ENCODE measurements at regions not wholly inside any gene's neighbourhood (a gene's known extent, or its start where the extent isn't known, plus 50 kb on each side); places are given as distances from the start of the nearest gene placed in this dataset.

DNA sequence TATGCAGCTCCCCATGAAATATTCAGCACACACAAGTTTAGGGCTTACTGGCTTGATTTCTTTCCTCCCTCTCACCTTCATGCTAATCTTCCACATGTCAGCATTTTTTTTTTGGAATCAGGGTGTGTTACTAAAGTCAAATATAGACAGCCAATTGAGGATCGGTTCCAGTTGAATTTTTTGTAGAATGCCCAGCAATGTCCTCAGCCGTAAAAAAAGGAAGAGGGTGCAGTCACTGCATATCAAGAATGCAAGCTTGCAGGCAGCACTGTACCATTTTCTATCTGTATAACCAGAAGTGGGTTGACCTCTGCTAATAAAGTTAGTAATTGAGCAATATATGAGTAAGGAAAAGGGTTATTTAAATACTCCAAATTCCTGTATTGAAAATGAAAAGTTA, 51.4 kb upstream of the CHMP2B start:
- DNase-seq, result no peak

DNA sequence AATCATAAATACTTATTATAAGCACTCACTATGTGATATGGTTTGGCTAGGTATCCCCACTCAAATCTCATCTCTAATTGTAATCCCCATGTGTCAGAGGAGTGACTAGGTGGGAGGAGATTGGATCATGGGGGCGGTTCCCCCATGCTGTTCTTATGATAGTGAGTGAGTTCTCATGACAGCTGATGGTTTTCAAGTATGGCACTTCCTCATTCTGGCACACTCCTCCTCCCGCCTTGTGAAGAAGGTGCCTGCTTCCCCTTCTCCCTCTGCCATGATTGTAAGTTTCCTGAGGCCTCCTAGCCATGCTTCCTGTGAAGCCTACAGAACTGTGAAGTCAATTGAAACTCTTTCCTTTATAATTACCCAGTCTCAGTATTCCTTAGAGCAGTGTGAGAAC, 53.3 kb upstream of the CHMP2B start:
- no peak for DNase-seq

DNA sequence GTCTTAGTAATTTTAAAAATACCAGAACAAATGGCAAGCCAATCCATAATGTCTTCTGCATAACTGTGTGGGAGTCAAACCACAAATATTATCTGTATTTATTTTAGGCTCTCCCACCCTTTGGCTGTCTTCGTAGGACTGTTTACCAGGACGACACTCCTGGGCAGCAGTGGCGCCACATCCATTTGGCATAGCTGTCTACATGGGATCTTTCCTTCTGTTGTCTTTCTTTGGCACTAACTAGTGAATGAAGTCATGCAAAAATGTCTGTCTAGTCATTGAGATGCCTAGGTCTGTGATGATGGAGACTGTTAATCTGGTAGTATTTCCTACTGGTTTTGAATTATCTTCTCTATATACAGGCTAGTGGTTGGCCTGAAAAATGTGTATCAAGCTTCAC, 54.0 kb upstream of the CHMP2B start:
- DNase-seq, result no peak

DNA sequence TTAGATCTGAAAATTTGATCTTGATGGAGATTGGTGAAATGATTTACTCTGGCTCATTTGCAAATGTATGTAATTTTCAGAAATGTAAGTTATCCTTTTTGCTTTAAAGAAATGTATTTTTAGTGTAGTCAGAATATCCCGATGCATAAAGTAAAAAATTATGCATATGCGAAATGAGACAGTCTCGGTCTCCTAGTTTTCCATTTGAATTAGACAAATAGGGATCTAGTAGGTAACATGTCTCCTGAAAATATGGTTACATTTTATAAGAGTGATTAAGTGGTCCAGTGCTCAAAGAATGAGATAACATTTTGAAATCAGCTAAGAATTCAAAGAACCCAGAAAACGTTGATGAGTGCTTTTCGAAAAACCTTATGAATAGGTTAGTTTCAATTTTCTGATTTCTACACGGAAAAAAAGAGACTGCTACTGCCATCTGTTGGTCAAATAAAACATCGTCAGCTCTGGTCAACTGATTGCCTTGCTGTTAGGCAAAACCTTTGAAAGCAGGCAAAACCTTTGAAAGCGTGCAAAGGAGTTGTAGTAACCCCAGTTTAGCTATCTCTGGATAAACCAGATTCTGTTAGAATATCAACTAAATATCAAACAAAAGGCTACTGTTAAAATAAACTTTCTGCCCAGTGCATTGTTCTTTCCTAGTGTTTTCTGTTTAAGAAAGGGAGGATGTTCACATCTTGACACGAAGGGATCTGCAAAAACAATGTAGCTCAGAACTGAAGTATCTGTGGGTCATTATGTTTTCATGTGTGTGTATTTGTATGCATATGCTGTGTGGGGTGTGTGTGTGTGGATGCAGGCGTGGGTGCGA, 59.3 kb upstream of the CHMP2B start:
- peak; percentile 46 for DNase-seq

DNA sequence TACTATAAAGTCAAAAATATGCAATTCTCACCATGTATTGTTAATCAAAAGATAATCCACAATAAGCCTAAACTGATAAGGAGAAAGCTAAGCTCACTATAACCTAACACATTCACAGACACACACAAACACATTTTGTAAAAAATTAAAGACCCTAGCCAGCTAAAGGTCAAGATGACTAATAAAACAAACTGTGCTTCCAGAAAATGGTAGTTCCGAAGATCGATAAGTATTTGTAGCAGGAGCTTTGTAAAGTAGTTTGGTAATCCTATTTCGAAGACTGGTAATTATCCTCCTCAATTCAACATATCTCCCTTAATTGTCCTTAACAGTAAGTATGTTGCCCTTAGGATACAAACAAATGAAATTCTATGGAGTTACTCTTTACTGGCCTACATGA, 62.9 kb upstream of the CHMP2B start:
- no peak for DNase-seq

DNA sequence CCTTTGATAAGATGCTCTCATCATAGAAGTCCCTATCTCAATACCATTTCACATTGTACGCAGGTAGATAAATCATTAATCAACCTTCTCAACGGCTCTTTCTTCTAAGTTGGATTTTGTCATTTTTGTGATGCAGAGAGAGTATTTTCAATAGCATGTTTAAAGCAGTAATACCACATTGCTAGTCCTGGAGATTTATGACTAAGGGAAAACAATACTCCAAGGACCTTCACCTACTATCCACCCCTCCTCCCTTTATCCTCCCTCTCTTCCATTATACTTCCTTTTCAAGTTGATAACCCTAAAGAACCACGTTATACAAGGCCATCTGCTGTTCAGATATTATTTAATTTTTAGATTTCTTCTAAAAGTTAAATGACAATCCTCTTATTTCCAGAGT, 65.3 kb upstream of the CHMP2B start:
- no peak for DNase-seq

GRCh38 chr3:87161417-87161816, 65.7 kb upstream of the CHMP2B start:
- DNase-seq, result peak; percentile 35

DNA sequence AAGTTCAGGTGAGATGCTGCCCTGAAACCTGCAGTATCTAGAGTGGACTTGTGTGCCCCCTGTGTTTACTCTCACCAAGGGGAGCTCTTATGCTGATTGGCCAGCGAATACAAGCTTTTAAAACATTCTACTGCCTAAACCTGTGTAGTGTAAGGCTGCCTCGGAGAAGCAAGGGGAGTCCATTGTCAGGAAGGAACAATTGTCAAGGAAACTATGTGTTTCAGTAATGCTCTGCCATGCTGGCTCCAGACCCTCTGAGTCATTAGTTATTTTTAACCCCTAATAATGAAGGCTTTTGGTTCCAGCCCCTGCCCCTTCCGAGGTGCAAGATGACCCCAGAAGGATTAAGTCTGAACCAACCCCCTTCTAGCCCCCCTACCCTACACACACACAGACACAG, 66.1 kb upstream of the CHMP2B start:
- no peak for DNase-seq

DNA sequence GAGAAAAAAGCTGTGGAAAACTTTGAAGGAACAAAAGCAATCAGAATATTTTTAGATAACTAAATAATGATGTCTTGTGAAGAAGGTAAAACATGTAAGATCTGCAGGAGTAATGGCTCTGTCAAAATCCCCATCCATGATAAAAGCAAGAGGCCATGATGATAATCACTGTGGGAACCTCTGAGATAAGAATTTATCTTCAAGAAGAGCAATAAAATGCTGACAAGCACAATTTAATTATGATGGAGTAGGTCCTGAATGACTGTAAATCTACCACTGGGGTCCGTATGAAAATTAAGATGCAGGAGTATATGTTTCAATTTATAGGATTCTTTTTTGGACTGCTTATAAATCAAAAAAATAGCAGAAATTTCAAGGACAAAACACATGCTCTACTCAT, 68.3 kb upstream of the CHMP2B start:
- no peak for DNase-seq

DNA sequence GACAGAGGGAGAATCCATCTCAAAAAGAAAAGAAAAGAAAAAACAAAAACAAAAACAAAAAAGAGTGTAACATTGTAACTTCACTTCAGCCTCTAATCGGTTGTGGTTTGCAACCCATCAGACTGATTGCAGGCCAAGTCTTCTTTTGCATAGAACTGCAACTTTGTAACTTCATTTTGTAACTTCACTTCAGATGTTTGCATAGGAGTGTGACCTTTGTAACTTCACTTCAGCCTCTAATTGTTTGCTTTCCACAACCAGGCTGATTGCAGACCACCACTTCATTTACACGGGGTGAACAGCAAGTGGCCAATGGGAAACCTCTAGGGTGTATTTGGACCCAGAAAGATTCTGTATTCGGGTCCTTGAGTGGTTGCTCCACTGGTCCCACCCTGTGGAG, 79.1 kb upstream of the CHMP2B start:
- no peak for DNase-seq

GRCh38 chr3:87147562-87147961, 79.5 kb upstream of the CHMP2B start:
- no peak for DNase-seq

GRCh38 chr3:87145553-87145952, 81.6 kb upstream of the CHMP2B start:
- no peak for DNase-seq

GRCh38 chr3:87136066-87136596, 91.0 kb upstream of the CHMP2B start:
- no peak for DNase-seq

DNA sequence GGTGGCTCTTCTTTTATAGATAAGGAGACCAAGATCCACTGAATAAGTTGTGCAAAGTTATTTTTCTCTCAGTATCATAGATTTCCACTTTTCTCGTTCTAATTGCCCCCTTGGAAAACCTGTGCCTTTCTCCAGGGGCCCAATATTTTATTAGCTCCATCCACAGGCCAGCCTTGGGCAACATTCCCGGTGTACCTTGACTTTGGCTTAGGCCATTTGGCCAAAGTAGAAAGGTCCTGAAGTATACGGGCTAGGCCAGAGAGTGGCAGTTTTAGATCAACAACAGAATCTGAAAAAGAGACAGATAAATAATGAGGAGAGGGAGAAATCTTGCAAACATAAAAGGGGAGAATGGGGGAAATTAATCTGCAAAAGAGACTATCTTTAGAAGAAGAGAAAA, 91.7 kb upstream of the CHMP2B start:
- no peak for DNase-seq

GRCh38 chr3:87132801-87133200, 94.3 kb upstream of the CHMP2B start:
- no peak for DNase-seq

DNA sequence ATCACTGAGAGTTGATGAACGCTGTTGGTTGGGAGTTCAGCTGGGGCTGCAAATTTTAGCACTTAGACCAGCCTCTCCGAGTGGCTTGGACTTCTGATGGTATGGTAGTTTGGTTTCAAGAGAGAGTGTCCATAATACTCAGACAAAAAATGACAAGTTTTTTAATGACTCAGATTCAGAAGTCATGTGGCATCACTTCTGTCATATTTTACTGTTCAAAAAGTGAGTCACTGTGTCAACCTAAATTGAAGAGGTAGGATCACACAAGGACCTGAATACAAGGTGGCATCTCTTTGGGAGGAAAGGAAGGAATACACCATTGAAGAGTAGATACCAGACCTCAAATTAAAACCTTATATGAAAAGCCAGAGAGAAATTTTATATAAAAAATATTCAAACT, 99.1 kb upstream of the CHMP2B start:
- DNase-seq, result no peak

DNA sequence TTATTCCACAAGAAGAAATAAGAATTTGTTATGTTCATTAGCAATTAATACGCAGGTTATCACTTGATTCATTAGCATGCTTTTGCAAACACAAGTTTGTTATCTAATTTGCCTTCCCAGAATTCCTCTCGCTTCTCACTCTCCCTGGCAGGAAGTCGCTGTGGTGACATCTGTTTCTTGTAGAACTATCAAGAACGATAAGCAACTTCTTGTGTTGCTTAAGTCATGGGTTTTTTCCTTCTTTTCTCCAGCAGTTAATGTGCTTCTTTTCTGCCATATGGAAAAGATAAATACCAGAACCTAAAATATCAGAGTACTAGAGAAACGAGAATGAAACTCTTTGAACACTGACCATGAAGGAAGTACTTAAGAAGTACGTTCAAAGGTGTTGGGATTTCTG, 99.8 kb upstream of the CHMP2B start:
- DNase-seq, result no peak

GRCh38 chr3:87126321-87126720, 100.8 kb upstream of the CHMP2B start:
- DNase-seq, result no peak

DNA sequence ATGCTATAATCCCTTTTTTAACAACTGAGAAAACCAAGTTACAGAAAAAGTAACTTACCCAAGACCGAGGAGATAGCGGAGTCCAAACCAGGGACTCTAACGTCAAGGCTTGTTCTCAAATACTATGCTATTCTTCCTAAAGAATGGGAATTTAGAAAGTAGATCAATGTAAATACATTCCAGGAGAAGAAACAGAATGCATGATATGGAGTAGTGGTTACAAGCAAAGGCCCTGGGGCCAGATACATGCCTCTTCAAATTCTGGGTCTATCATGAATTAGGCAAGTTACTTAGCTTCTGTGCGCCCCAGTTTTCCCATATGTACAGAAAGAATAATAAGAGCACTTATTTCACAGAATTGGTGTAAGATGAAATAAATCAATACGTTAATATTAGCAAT, 102.0 kb upstream of the CHMP2B start:
- DNase-seq, result no peak

GRCh38 chr3:87122766-87123165, 104.3 kb upstream of the CHMP2B start:
- no peak for DNase-seq

DNA sequence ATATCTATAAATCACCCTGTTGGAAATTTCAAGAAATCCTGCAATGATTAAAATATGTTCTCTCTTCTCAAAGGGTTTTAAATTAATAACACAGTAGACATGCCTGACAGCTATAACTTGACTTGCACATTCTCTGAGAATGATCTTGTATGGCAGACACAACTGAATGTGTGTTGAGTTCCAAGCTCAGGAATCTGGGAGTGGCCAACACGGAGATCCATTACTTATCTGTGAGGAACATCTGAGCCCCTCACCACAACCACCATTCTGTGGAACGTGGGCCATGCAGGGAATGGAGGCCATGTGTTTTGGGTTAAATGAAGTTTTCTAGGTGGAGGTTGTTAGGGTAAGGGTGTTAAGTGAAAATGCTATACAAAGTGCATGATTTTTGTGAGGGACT, 105.3 kb upstream of the CHMP2B start:
- DNase-seq, result no peak

- DNase-seq, result no peak
Observed at GRCh38 chr3:87120881-87121280, 106.2 kb upstream of the CHMP2B start.

DNA sequence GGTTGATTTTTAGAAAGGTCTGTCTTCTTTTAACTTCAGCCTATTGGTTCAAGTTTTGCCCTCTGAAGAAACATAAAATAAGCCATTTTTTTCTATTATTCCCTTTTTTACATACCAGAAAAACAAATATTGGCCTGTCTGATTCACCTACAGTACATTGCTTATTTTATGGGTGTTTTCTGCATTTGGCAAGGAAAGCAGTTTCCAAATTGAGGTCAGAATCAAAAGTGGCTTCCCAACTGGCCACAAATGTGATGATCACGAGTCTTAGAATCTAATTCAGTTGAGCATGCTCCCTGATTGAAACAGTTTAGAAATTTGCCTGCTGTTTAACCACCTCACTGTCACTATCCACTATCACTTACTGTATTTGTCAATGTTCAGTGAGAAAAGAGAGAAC, 106.9 kb upstream of the CHMP2B start:
- no peak for DNase-seq

DNA sequence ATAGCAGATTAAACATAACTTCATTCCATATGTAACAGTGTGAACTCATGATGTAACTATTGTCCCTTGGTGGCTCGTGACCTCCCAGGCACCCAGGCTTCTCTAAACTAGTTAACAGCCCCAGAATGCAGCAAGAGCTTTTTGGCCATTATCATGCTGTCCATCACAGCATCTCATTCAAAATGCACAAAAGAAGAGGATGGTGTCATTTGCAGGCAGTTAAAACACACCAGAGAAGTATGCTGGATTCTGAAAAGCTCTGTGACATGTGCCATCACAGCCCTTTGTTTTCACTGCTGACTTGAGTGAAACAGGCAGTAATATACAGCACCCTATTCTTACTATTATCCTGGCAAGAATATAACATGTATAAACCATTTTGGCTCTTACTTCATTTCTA, 117.6 kb upstream of the CHMP2B start:
- DNase-seq, result no peak
